Tibial nerve (tissue), 3 donors: ENCODE measurements at regions not wholly inside any gene's neighbourhood (a gene's known extent, or its start where the extent isn't known, plus 50 kb on each side); places are given as distances from the start of the nearest gene placed in this dataset.
"Not testable (repeated sequence)": the region's sequence is repeated elsewhere in the genome, so short reads cannot be mapped to it uniquely, and the experiment has no call there.

ENCODE experiments used
- CTCF ChIP-seq, 5 experiments: fragments of 200-600 bp in 3 of 5; fragments of 450-650 bp in 2 of 5; sonication (generic) in 3 of 5; IDR thresholded peaks; one replicate each; pipeline ENCODE4 v1.5.1; 2016 to 2019; ENCODE audit warnings: antibody characterized with exemption in 5 of 5, mild to moderate bottlenecking in 3 of 5, moderate library complexity in 2 of 5
- POLR2A ChIP-seq, 2 donors: fragments of 450-650 bp; IDR thresholded peaks; one replicate each; pipeline ENCODE4 v1.6.1; 2017; ENCODE audit warnings: antibody characterized with exemption in 2 of 2, mild to moderate bottlenecking in 2 of 2, moderate library complexity in 2 of 2

DNA sequence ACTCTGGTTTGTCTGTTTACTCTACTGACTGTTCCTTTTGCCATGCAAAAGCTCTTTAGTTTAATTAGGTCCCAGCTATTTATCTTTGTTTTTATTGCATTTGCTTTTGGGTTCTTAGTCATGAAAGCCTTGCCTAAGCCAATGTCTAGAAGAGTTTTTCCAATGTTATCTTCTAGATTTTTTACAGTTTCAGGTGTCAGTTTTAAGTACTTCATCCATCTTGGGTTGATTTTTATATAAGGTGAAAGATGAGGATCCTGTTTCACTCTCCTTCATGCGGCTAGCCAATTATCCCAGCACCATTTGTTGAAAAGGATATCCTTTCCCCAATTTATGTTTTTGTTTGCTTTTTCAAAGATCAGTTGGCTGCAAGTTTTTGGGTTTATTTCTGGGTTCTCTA, 1100.5 kb upstream of the ALCAM start:
- not testable (repeated sequence) for TF ChIP-seq CTCF, POLR2A (IDR thresholded peaks at IDR 0.05)
